ENCODE measurements at regions not wholly inside any gene's neighbourhood (a gene's known extent, or its start where the extent isn't known, plus 50 kb on each side); places are given as distances from the start of the nearest gene placed in this dataset.

- TF ChIP-seq BHLHE40 (IDR thresholded peaks at IDR 0.05; ENCODE audit: low read length) (no peak), ZNF444 (CRISPR knock-in tag; IDR thresholded peaks at IDR 0.05) (no peak), ZNF124 (CRISPR knock-in tag; IDR thresholded peaks at IDR 0.05) (no peak), KLF13 (tag; IDR thresholded peaks at IDR 0.05; ENCODE audit: borderline replicate concordance, low read depth) (no peak), ILF3 (IDR thresholded peaks at IDR 0.05; ENCODE audit: borderline replicate concordance) (no peak), SRSF9 (IDR thresholded peaks at IDR 0.05; ENCODE audit: borderline replicate concordance, low read depth, low read length) (no peak), YBX1 (IDR thresholded peaks at IDR 0.05) (no peak), RFX5 (IDR thresholded peaks at IDR 0.05; ENCODE audit: low read depth, low read length) (no peak), ZNF121 (CRISPR knock-in tag; conservative IDR thresholded peaks at IDR 0.05) (no peak), XRCC5 (IDR thresholded peaks at IDR 0.05; ENCODE audit: low read depth, low read length) (no peak), E2F8 (IDR thresholded peaks at IDR 0.05; ENCODE audit: low read depth, partially characterized antibody) (no peak), MGA (IDR thresholded peaks at IDR 0.05) (0 out of 2 replicates have a peak, but pooled peaks have one; percentile 29)
These were observed 70.6 kb upstream of the ARHGAP5 start (continued) for GRCh38 chr14:32006263-32007110.
